Adrenal gland (tissue), 9 donors: ENCODE measurements at regions not wholly inside any gene's neighbourhood (a gene's known extent, or its start where the extent isn't known, plus 50 kb on each side); places are given as distances from the start of the nearest gene placed in this dataset.

Experiments
- DNase-seq, 7 donors: peaks; one replicate each; pipeline ENCODE4 v3.0.0-alpha.2; 2019 to 2020
- H3K27ac ChIP-seq, 5 donors: fragments of 200-600 bp; sonication (generic) in 4 of 5; 1 replicate in 3 of 5; 2 replicates in 2 of 5; pipeline versions ENCODE4 v1.5.1 to v1.8.0; 2016 to 2020; ENCODE audit warnings: mild to moderate bottlenecking in 1 of 5
- H3K27me3 ChIP-seq: fragments of 200-600 bp; 2 replicates; pipeline ENCODE4 v1.8.0; 2021
- H3K36me3 ChIP-seq, 2 donors: fragments of 200-600 bp; replicated peaks in 1 of 2; 1 replicate in 1 of 2; 2 replicates in 1 of 2; pipeline versions ENCODE4 v1.5.1 to v1.8.0; 2018 to 2022
- H3K4me1 ChIP-seq, 2 donors: fragments of 200-600 bp; replicated peaks in 1 of 2; 1 replicate in 1 of 2; 2 replicates in 1 of 2; pipeline versions ENCODE4 v1.5.1 to v1.8.0; 2018 to 2021
- H3K4me3 ChIP-seq, 4 donors: fragments of 200-600 bp; sonication (generic) in 3 of 4; one replicate each; pipeline ENCODE4 v1.5.1; 2016 to 2018
- H3K9me3 ChIP-seq, 3 donors: fragments of 200-600 bp; sonication (generic) in 1 of 3; replicated peaks in 1 of 3; 1 replicate in 2 of 3; 2 replicates in 1 of 3; pipeline versions ENCODE4 v1.5.1 to v1.8.0; 2016 to 2021
- CTCF ChIP-seq, 6 experiments: fragments of 450-650 bp in 4 of 6; fragments of 200-600 bp in 2 of 6; sonication (generic) in 1 of 6; IDR thresholded peaks; 1 replicate in 5 of 6; 2 replicates in 1 of 6; pipeline versions ENCODE4 v1.5.1 to v1.8.0; 2016 to 2021; ENCODE audit warnings: antibody characterized with exemption in 6 of 6, mild to moderate bottlenecking in 2 of 6, moderate library complexity in 1 of 6
- POLR2A ChIP-seq, 2 donors: fragments of 450-650 bp; IDR thresholded peaks; one replicate each; pipeline ENCODE4 v1.6.1; 2017; ENCODE audit warnings: antibody characterized with exemption in 2 of 2, mild to moderate bottlenecking in 2 of 2, moderate library complexity in 1 of 2
- WGBS, 4 donors: extraction: QIAGEN DNeasy Blood & Tissue Kit in 2 of 4; methylation state at CpG; one replicate each; pipeline versions ENCODE4 v1.1.5 to v1.1.7; 2013 to 2017; 5-methylcytosine and 5-hydroxymethylcytosine counted together
- intact Hi-C, 2 donors: fragments of 100-400 bp; cut with DNase I; formaldehyde crosslinking; loops; one replicate each; pipeline versions ENCODE4 v1.14.1 to v1.15.0; 2022 to 2023
- donor health status: healthy with polysubstance abuse.
- donor health status: Bipolar disorder and iron deficiency.
- donor health status: DM: yes; HTN: yes; CAD: no.
- donor health status: DM: no; HTN: no; CAD: no.
- donor health status: DM: no; HTN: no; CAD: no.

- Histone ChIP-seq H3K4me3 (no peak overlapping the region), H3K4me1 (no peaks in the 10 kb centered on the region), H3K9me3 (no peaks in the 10 kb centered on the region), H3K36me3 (no peaks in the 10 kb centered on the region), H3K27me3 (no peaks in the 10 kb centered on the region), H3K27ac (no peak overlapping the region)
- DNase-seq: no peak
- intact Hi-C loops: no loop called here
- 81 to 92% (median 88%) methylated on average over 13 of the region's 13 CpGs for WGBS, 4 donors
- no peak for TF ChIP-seq CTCF (IDR thresholded peaks at IDR 0.05)
These were observed 119.0 kb upstream of the FGF3 start for GRCh38 chr11:69938206-69938605.

- 50 to 62% (median 60%) methylated on average over 12 to 28 of the region's 28 CpGs for WGBS, 4 donors
- no peaks in the 10 kb centered on the region for H3K27me3 ChIP-seq
- intact Hi-C loops: no loop called here
- peak overlapping the region in 3 of 5 donors; percentile 45 to 89 (median 72) for H3K27ac ChIP-seq
- H3K4me1 ChIP-seq: no peaks in the 10 kb centered on the region
- no peaks in the 10 kb centered on the region for H3K36me3 ChIP-seq
- H3K9me3 ChIP-seq: no peaks in the 10 kb centered on the region
- TF ChIP-seq CTCF (IDR thresholded peaks at IDR 0.05) (no peak), POLR2A (IDR thresholded peaks at IDR 0.05) (no peak)
- peak in 5 of 7 donors; percentile 35 to 71 (median 43) for DNase-seq
- no peak overlapping the region for H3K4me3 ChIP-seq
These were observed 120.5 kb upstream of the FGF3 start for GRCh38 chr11:69939551-69940245.

GRCh38 chr11:69940246-69940610 is 121.0 kb upstream of the FGF3 start:
- no peak overlapping the region for H3K4me3 ChIP-seq

More at GRCh38 chr11:69940246-69940610, 121.0 kb upstream of the FGF3 start:
- H3K36me3 ChIP-seq: no peaks in the 10 kb centered on the region
- H3K27me3 ChIP-seq: no peaks in the 10 kb centered on the region
- intact Hi-C loops: no loop called here
- no peaks in the 10 kb centered on the region for H3K4me1 ChIP-seq
- DNase-seq: no peak
- no peaks in the 10 kb centered on the region for H3K9me3 ChIP-seq
- WGBS, 4 donors: 68 to 77% (median 69%) methylated on average over 6 of the region's 6 CpGs
- TF ChIP-seq CTCF (IDR thresholded peaks at IDR 0.05): no peak
- TF ChIP-seq POLR2A (IDR thresholded peaks at IDR 0.05): no peak
- H3K27ac ChIP-seq: peak overlapping the region in 3 of 5 donors; percentile 45 to 89 (median 72)
